T-helper 2 cell treated with Interferon-gamma antibody and Interleukin-4, amounts not matched to agents 100 ng/mL and 5 ng/mL, for 36 hours (primary cell): ENCODE measurements at regions not wholly inside any gene's neighbourhood (a gene's known extent, or its start where the extent isn't known, plus 50 kb on each side); places are given as distances from the start of the nearest gene placed in this dataset.
"Not testable (repeated sequence)": the region's sequence is repeated elsewhere in the genome, so short reads cannot be mapped to it uniquely, and the experiment has no call there.

Experiments
- intact Hi-C: fragments of 100-400 bp; cut with micrococcal nuclease; formaldehyde crosslinking; loops from one replicate; pipeline ENCODE4 v1.15.1; 2023

DNA sequence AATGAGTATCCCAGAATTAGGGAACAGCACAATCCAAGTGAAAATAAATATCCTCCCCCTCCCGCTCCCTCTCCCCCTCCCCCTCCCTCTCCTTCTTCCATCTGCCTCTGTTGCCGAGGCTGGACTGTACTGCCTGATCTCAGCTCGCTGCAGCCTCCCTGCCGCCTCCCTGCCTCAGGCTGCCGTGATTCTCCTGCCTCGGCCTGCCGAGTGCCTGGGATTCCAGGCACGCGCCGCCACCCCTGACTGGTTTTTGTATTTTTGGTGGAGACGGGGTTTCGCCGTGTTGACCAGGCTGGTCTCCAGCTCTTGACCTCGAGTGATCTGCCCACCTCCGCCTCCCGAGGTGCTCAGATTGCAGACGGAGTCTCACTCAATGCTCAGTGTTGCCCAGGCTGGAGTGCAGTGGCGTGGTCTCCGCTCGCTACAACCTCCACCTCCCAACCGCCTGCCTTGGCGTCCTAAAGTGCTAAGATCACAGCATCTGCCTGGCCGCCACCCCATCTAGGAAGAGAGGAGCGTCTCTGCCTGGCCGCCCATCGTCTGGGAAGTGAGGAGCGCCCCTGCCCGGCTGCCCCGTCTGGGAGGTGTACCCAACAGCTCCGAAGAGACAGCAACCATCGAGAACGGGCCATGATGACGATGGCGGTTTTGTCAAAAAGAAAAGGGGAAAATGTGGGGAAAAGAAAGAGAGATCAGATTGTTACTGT lies 178.9 kb upstream of the IPO5 start:
- intact Hi-C loops: not testable (repeated sequence)

DNA sequence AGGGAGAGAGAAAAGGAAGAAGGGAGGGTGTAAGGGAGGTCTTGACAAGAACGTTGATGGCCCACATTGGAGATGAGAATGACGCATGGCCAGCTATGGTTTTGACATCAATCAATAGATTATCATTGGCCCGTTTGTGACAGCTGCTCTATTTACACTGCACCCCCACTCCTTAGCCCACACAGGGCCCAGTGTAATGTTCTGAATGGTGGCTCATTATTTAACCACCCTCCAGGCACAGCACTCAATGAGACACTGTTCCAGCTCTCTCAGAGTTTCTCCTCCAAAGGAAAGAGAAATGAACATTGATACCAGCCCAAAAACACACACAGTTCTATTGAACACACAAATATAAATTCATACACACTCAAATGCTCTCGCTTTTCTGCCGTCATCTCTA lies 173.0 kb upstream of the IPO5 start:
- intact Hi-C loops: no loop called here

DNA sequence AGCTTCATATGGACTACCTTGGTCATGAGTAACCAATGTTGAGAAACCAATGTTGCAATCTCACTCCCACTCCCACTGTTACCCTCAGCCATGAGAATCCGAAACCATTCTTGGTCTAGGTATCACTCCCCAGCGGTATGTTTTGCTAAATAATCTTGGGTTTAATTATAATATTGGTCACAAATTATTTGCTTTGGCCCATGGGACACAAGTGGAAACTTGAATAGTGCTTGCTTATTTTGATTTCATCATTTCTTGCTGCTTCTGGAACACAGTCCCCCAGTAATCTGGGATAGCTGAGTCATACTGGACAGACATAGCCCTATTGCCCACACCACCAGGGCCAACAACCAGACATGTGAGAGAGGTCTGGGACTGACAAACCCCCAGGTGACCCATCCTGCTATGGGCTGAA lies 171.6 kb upstream of the IPO5 start:
- intact Hi-C loops: no loop called here

DNA sequence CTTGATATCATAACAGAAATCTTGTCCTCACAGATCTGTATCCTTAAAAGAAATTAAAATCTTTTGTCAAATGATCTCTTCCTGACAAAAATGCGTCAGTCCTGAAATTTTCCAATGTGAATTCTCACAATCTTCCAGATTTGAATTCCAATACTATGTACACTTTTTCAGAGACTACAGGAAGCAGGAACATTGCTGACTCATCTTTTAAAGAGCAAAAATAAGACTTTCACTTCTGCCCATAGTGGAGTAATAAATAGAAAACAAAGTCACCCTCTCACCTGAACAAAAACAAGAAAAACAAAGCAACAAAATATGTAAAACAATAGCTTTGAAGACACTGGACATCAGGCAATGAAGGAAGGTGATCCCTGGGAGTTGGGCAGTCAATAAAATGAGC lies 167.0 kb upstream of the IPO5 start:
- intact Hi-C loops: no loop called here

DNA sequence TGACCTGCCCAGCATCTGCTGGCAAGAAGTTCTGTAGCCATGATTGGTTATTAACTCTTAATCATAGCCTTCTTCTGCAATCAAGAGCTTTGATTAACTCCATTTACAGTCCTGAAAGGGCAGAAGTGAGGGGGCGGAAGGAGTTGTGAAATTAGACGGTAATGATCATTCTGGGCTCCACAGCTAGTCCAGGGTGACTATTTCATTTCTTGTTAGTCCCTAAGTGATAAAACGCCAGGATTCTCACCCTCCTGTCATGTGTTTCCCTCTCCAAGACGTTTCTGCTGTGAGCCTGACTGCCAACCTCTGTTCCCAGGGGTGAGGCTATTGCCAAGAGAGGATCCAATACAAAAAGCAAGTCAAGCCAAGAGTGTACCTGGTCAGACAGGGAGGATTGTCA lies 155.9 kb upstream of the IPO5 start:
- intact Hi-C loops: no loop called here

DNA sequence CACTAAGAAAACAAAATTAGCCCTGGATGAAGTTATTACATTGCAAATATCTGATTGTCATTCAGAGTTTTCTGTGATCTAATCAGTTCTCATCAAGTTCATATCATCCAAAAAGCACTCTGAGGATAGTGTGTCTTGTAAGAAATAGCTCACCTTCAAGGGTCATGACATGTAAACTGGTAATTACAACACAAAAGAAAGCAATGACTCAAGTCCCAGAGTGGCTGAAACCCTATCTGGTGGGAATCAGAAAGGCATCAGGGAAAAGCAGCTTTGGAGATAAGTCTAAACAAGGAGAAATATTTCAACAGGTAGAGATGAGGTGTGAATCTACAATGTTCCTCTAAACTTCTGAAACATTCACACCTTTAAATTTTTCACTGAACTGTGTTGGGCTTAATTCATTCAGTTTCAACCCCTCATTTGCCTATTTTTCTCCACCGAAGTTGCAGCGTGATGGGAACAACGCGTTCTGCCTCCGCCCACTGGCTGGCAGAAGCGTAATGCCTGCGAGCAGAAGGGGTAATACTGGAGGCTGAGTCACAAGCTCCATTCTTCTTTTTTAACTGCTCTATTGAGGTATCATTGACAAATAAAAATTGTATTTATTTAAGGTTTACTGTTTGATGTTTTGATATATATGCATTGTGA lies 155.2 kb upstream of the IPO5 start:
- intact Hi-C loops: no loop called here

DNA sequence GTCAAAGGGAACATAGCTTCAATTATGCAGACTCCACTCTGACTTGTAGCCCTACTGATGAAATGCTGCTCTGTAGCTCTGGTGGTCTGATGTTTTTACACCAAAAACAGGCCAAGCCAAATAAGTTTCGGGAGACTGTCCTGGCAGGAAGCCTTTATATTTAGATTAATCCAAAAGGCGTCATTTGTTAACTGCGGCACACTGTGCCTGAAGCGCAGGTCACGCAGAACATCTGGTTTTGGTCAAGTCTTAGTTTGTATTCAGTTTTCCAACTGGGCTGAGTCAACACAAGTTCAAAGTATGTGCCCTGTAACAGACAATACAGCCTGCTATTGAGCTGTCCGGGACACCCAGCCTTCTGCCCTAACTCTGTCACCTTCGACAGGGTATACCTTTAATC lies 154.6 kb upstream of the IPO5 start:
- intact Hi-C loops: no loop called here

DNA sequence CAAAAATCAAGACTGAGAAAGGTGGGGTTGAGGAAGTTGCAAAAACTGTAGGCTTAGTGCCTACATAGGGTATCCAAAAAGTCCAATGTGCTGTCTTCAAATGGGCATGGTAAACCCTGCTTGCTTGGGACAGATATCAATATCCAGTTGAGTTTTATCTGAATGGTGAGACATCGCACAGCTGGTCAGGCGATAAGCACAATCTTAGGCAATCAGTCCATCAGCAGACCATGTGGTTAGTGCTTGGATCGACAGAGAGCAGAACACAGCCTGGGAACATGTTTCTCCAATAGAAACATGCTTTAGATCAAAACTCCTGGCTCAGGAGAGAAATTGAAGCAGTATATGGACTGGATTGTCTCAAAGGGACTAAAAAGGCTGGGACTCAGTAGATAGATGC lies 151.3 kb upstream of the IPO5 start:
- intact Hi-C loops: no loop called here

DNA sequence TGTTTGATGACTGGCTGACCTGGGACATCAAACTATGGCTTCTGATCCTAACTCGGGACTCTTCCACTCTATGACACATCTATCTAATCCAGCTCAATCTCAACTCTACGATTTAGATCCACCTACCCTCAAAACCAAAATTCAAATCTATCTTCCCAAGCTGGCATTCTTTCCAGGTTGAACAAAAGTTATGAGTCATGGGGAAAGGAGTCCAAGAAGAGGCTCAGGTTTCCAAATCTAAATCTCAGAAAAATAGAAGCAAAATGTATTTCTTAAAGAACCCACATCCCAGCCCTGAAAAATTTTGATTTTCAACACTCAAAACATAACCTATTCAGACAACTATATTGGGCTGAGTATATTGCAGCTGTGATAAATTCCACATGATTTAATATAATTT lies 143.9 kb upstream of the IPO5 start:
- intact Hi-C loops: no loop called here

DNA sequence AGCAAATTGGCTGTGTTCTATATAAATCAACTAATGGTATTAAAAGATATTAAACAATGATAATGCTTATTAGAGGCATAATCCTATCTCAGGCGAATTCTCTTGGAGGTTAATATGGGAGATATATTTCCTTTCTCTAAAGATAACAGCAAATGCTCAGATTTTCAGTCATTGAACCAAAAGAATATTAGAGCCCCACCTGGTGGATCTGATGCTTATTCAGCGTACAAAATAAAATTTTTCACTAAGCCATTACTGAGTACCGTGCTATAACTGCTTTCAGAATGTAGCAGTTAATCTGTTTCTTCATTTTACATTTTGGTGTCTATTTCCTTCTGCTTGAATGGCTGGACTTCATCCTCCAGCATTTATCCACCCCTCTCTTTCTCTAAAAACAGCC lies 143.3 kb upstream of the IPO5 start:
- intact Hi-C loops: no loop called here

DNA sequence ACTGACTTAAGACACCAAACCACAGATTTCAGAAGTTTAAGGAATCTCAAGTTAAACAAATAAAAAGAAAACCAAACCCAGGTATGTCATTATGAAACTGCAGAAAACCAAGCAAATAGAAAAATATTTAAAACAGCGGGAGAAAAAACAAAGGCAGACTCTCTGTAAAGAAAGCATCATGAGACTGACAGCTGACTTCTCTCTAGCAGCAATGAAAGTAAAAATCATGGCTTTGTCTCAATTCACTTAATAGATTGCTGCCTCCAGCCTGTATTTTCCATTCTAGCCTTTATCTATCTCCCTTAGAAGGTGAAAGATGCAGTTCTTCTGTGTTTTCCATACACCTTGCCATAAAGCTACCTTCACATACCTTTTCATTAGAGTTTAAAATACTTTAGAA lies 131.1 kb upstream of the IPO5 start:
- intact Hi-C loops: no loop called here

DNA sequence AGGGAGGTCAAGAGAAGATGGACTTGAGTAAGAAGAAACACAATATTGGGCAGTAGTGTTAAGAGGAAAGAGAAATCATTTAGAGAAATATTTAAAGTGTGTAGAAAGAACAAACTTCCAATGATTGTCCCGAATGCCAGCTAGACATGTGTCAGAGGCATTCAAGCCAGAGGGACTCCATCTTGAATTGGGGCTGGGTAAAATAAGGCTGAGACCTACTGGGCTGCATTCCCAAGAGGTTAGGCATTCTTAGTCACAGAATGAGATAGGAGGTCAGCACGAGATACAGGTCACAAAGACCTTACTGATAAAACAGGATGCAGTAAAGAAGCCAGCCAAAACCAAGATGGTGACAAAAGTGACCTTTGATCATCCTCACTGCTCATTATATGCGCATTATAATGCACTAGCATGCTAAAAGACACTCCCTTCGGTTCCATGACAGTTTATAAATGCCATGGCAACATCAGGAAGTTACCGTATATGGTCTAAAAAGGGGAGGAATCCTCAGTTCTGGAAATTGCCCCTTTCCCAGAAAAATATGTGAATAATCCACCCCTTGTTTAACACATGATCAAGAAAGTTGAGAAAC lies 127.0 kb upstream of the IPO5 start:
- intact Hi-C loops: no loop called here

DNA sequence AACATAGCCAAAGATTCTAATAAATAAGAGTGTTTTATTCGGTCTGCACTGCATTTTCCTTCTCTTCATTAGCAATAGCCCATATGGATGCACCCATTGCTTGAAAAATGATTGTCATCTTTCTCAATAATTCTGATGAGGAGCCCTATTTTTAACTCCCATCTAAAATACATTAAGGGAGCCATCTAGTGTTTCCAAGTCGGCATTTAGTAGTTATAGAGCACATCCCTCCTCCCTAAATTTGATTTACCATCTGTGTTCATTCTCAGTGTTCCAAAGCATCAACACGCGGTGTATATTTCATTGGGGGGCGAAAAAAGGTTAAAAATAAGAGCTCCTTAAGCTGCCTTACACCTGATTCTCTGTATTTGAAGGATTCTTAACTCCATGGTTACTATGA lies 119.2 kb upstream of the IPO5 start:
- intact Hi-C loops: no loop called here

DNA sequence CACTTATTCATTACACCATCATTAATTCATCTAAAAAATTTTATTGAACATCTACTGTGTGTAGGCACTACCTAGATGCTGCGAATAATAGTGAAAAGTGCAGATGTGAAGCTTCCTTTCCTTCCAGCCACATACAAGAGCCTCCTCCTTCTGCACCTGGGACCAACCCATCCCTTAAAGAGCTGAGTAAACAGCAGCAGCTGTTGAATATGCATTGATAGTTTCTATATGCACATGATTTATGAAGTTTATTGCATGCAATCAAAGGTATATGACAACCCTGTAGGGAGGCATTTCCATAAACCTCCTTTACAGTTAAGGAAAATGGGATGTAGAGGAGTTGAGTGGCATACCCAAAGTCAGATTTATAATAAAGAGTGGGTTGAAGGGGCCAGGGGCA lies 110.3 kb upstream of the IPO5 start:
- intact Hi-C loops: no loop called here

DNA sequence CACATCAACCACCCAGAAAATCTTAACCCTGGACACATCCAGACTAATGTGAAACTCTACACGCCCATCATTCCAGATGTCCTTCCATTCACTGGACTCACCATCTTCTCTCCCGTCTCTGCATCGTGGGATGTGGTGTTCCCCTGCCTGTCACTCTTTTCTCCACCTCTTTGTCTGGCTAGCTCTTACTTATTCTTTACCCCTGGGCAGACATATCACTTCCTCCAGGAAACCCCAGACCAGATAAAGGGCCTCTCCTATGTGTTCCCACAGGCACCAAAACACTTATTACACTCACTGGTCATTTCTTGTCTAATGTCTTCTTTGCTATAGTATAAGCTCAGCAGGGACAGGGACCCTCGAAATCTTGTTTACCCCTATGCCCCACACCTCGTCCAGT lies 109.3 kb upstream of the IPO5 start:
- intact Hi-C loops: no loop called here

DNA sequence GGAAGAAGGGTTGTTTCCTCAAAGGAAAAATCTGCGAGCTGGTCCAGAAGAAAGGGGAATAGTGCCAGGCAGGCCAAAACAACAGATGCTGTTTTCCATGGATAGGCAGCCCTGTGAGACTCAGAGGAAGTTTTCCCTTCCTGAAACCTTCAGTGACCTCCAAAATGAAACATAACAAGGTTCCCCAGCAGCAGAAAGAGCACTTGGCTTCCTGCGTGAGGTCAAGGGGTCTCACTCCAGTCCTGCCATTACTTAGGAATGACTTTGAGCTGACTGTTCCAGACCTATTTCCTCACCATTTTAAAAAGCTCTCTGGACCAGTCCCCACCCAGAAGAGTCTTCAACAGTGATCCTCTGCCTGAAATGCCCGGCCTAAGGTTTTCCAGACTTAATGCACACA lies 104.6 kb upstream of the IPO5 start:
- intact Hi-C loops: no loop called here

DNA sequence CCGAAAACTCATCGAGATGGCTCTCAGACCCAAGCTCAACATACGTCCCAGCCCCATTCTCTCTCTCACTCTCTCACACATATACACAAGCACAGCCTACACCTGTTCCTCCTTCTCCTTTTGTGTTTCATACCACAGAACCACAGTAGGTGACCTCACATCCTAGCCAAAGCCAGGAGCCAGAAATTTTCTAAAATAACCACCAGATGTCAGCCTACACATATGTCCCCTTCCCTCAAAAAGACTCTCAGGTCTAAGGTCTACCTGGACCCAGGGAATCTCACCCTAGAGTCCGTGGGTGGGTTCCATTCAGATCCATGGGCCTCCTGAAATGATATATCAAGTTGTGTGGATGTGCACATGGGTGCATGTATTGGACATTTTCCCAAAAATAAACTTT lies 104.2 kb upstream of the IPO5 start:
- intact Hi-C loops: no loop called here

DNA sequence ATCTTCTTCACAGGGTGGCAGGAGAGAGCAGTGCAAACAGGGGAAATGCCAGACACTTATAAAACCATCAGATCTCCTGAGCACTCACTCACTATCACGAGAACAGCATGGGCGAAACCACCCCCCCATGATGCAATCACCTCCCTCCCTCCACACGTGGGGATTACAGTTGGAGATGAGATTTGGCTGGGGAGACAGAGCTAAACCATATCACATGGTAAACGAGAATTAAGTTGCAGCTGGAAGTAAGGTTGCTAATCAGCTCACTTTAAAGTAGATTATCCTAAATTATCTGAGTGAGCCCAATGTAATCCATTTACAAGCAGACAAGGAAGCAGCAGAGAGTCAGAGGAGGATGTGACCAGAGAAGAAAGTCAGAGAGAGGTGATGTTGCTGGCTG lies 102.2 kb upstream of the IPO5 start:
- intact Hi-C loops: loop anchor here (10.0 kb wide), 1 partner anchor 574 kb away; no protein-coding TSS in a partner anchor

DNA sequence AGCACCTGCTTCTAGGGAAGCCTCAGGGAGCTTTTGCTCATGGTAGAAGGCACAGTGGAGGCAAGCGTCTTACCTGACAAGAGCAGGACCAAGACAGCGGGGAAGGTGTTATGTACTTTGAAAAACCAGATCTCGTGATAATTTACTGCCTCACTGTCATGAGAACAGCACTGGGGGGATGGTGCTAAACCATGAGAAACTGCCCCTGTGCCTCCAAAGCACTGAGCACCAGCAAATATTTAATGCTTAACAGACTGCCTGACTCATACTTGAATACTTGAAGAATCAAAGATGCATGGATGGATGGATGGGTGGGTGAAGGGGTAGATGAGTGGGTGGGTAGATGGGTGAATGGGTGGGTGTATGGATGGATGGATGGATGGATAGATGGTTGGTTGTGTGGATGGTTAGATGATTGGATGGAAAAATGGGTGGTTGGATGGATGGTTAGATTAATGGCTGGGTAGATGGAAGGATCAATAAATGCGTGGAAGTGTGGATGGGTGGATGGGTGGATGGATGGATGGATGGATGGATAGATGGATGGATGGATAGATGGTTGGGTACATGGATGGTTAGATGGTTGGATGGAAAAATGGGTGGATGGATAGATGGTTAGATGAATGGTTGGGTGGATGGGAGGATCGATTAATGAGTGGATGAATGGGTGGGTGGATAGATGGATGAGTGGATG lies 101.1 kb upstream of the IPO5 start:
- intact Hi-C loops: loop anchor here (10.0 kb wide), 1 partner anchor 572 kb away; no protein-coding TSS in a partner anchor

DNA sequence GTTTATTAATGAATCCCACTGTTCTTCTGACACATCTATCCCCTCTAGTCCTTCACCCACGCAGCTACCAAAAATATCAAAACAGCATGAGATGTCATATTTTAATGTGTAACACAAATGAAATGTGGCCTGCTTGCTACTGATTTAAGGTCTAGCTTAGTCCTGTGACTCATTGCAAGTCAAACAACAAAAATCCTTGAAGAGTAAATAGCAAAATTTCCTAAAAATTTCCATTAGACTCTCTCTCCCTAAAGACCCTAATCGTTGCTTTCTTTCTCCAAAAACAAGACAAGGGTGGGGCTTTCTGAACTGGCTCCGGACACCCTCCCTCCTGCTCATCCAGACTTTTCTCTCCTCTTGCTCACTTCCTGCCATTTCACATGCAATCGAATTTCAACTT lies 99.9 kb upstream of the IPO5 start:
- intact Hi-C loops: loop anchor here (10.0 kb wide), 1 partner anchor 571 kb away; no protein-coding TSS in a partner anchor

DNA sequence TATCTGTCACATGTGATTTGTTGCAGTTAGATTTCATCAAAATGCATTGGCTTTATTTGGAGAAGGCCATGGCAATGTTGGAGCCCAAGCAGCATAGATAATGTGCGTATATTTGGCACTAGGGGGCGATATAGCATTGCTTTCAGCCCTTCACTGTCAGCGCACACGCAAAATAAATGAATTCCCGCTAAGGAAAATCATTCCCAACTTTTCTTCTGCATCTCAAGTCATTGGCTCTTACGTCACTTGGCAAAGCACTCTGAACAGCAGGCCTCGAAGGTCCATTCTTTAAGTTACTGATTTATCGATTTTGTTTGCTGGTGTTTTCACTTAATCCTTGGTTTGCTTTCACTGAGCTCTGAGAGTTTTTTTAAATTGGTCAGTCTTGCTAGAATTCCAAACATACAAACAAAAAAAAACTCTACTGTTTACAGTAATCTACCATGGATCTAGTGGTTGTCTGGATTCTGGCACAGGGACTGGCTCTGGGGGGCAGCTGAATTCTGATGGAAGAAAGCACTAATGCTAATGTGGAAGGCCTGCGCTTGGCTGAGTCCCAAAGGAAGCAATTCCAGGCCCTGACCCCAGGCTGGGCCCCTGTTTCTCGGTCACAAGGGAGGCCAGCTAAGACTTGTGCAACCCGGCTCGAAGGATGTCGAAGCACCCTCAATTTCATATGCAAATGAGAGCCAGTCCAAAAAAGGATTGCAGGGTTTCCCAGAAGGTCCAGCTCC lies 97.7 kb upstream of the IPO5 start:
- intact Hi-C loops: loop anchor here (1.0 to 10.0 kb wide), 2 partner anchors 569 to 818 kb away; no protein-coding TSS in a partner anchor
